Endothelial cell of umbilical vein (primary cell): ENCODE measurements at regions not wholly inside any gene's neighbourhood (a gene's known extent, or its start where the extent isn't known, plus 50 kb on each side); places are given as distances from the start of the nearest gene placed in this dataset.

Experiments
- BruUV-seq: library from RNA; stranded (reverse); fragments of 400-500 nt; replicated peaks from 2 replicates; lab custom pipeline; 2021; lab: Mats Ljungman, UMichigan
- CTCF ChIA-PET: fragments of 300-600, 350-600 bp; sonication (Branson Sonifier 250); formaldehyde crosslinking; loops from one replicate; lab custom pipeline; 2021; ENCODE audit warnings: antibody characterized with exemption, inconsistent platforms; lab: Charles Lee
- POLR2A ChIA-PET: fragments of 300-600, 350-600 bp; sonication (Branson Sonifier 250); formaldehyde crosslinking; loops from one replicate; lab custom pipeline; 2021; ENCODE audit warnings: antibody characterized with exemption, inconsistent platforms; lab: Charles Lee
- DNase-seq: peaks from one replicate; pipeline ENCODE4 v3.0.0-alpha.2; 2011; ENCODE audit warnings: low read depth, low spot score
- FAIRE-seq: peaks from 2 replicates; lab custom pipeline; 2011; peaks lifted over from hg19 to GRCh38; lab: Jason Lieb, UNC
- H2AFZ ChIP-seq: 2 replicates; pipeline ENCODE4 v1.6.0; 2012; ENCODE audit warnings: low read depth, low read length, control low read depth, inconsistent platforms
- H3K27ac ChIP-seq: 2 replicates; pipeline ENCODE4 v1.5.1; 2011; ENCODE audit warnings: low read depth, mild to moderate bottlenecking, control low read depth, low read length, moderate library complexity; ENCODE audit not compliant: insufficient read depth
- H3K27me3 ChIP-seq, 2 experiments: 2 replicates each; pipeline versions ENCODE4 v1.6.0 to v1.6.1; 2011; ENCODE audit warnings: low read length in 2 of 2, mixed read lengths in 1 of 2; ENCODE audit not compliant: control insufficient read depth in 2 of 2, insufficient read depth in 2 of 2
- H3K36me3 ChIP-seq, 2 experiments: 2 replicates in 1 of 2; 3 replicates in 1 of 2; pipeline ENCODE4 v1.5.1; 2011; ENCODE audit warnings: low read length in 2 of 2, mild to moderate bottlenecking in 1 of 2, moderate library complexity in 1 of 2; ENCODE audit not compliant: control insufficient read depth in 2 of 2, insufficient read depth in 2 of 2; ENCODE audit errors: extremely low read depth in 1 of 2
- H3K4me1 ChIP-seq: 3 replicates; pipeline ENCODE4 v1.5.1; 2011; ENCODE audit warnings: mild to moderate bottlenecking, low read length; ENCODE audit not compliant: control insufficient read depth, insufficient read depth; ENCODE audit errors: extremely low read depth
- H3K4me2 ChIP-seq: 2 replicates; pipeline ENCODE4 v1.6.1; 2011; ENCODE audit warnings: low read length, control low read depth, mixed read lengths; ENCODE audit not compliant: insufficient read depth
- H3K4me3 ChIP-seq, 3 experiments: fragments of 200-600 bp in 1 of 3; sonication (generic), shearing (Covaris generic) in 1 of 3; replicated peaks in 1 of 3; 2 replicates each; pipeline ENCODE4 v1.5.1; 2011 to 2016; ENCODE audit warnings: control low read depth in 3 of 3, low read length in 3 of 3, mild to moderate bottlenecking in 2 of 3, inconsistent platforms in 1 of 3, low read depth in 1 of 3, moderate library complexity in 1 of 3; ENCODE audit not compliant: insufficient read depth in 1 of 3
- H3K79me2 ChIP-seq: 2 replicates; pipeline ENCODE4 v1.6.0; 2012; ENCODE audit warnings: low read length, inconsistent platforms; ENCODE audit not compliant: control insufficient read depth, insufficient read depth
- H3K9ac ChIP-seq: replicated peaks from 2 replicates; pipeline ENCODE3; 2011; ENCODE audit warnings: low read length, control low read depth; ENCODE audit not compliant: insufficient read depth; ENCODE audit errors: extremely low read depth
- H3K9me1 ChIP-seq: replicated peaks from 3 replicates; pipeline ENCODE4 v1.6.0; 2011; ENCODE audit warnings: mild to moderate bottlenecking, low read length; ENCODE audit not compliant: control insufficient read depth, insufficient read depth; ENCODE audit errors: extremely low read depth
- H3K9me3 ChIP-seq: replicated peaks from 2 replicates; pipeline ENCODE4 v1.5.1; 2012; ENCODE audit warnings: low read length, inconsistent platforms; ENCODE audit not compliant: control insufficient read depth, insufficient read depth
- H4K20me1 ChIP-seq: replicated peaks from 2 replicates; pipeline ENCODE3; 2011; ENCODE audit warnings: mild to moderate bottlenecking, low read length; ENCODE audit not compliant: control insufficient read depth, insufficient read depth; ENCODE audit errors: extremely low read depth
- CTCF ChIP-seq, 2 donors: IDR thresholded peaks; 1 replicate in 1 of 2; 2 replicates in 1 of 2; pipeline ENCODE4 v1.5.1; 2011; ENCODE audit warnings: low read length in 2 of 2, mild to moderate bottlenecking in 2 of 2, moderate library complexity in 2 of 2, control low read depth in 1 of 2, inconsistent platforms in 1 of 2, low read depth in 1 of 2; ENCODE audit not compliant: insufficient read depth in 1 of 2; ENCODE audit errors: extremely low read depth in 1 of 2
- EZH2 ChIP-seq: IDR thresholded peaks from 2 replicates; pipeline ENCODE4 v1.6.1; 2012; ENCODE audit warnings: borderline replicate concordance, low read depth, mild to moderate bottlenecking, moderate library complexity, low read length, inconsistent platforms; ENCODE audit not compliant: severe bottlenecking
- FOS ChIP-seq: IDR thresholded peaks from 2 replicates; pipeline ENCODE4 v1.6.1; 2011; ENCODE audit warnings: mild to moderate bottlenecking, low read length, moderate library complexity, borderline replicate concordance; ENCODE audit not compliant: insufficient read depth
- GATA2 ChIP-seq: IDR thresholded peaks from 2 replicates; pipeline ENCODE4 v1.7.0; 2011; ENCODE audit warnings: low read depth, mild to moderate bottlenecking, moderate library complexity, mixed read lengths, low read length; ENCODE audit not compliant: insufficient read length, insufficient read depth
- JUN ChIP-seq: IDR thresholded peaks from 2 replicates; pipeline ENCODE4 v1.6.1; 2011; ENCODE audit warnings: borderline replicate concordance, low read depth; ENCODE audit not compliant: insufficient read length, insufficient read depth
- MAX ChIP-seq: IDR thresholded peaks from 2 replicates; pipeline ENCODE4 v1.6.1; 2011; ENCODE audit not compliant: insufficient read depth, insufficient read length
- MYC ChIP-seq: IDR thresholded peaks from one replicate; pipeline ENCODE4 v1.6.1; 2011; ENCODE audit warnings: mild to moderate bottlenecking, low read depth, low read length
- POLR2A ChIP-seq: IDR thresholded peaks from 2 replicates; pipeline ENCODE4 v1.6.1; 2012; ENCODE audit warnings: low read depth, mild to moderate bottlenecking, control low read depth, low read length
- POLR2AphosphoS5 ChIP-seq: IDR thresholded peaks from 2 replicates; pipeline ENCODE4 v1.6.1; 2012; ENCODE audit warnings: low read depth, mild to moderate bottlenecking, control low read depth, low read length, moderate library complexity; ENCODE audit not compliant: insufficient read depth
- dilution Hi-C: fragments of 300-500 bp; cut with MboI; formaldehyde crosslinking; loops from one replicate; pipeline ENCODE4 v1.15.0; 2019; ENCODE audit warnings: low sequenced_read_pairs; ENCODE audit not compliant: extremely low pct_ligation_motif_present
- intact Hi-C: fragments of 100-400 bp; cut with micrococcal nuclease; formaldehyde crosslinking; loops from one replicate; pipeline ENCODE4 v1.10.0; 2022

GRCh38 chr18:1522249-1522615, 617.6 kb downstream of the ADCYAP1 start:
- CTCF ChIA-PET = no interaction called here
- Histone ChIP-seq H3K9me3 (no peaks in the 10 kb centered on the region), H4K20me1 (no peaks in the 10 kb centered on the region), H3K79me2 (no peaks in the 10 kb centered on the region), H3K9me1 (no peaks in the 10 kb centered on the region), H2AFZ (no peak overlapping the region), H3K36me3 (no peaks in the 10 kb centered on the region), H3K4me2 (no peak overlapping the region), H3K27ac (no peak overlapping the region), H3K27me3 (no peaks in the 10 kb centered on the region), H3K4me1 (no peaks in the 10 kb centered on the region), H3K9ac (no peak overlapping the region), H3K4me3 (no peak overlapping the region)
- no TSS peak for BruUV-seq
- DNase-seq (no peak), FAIRE-seq (no peak)
- dilution Hi-C loops = no loop called here
- intact Hi-C loops = no loop called here
- no peak for TF ChIP-seq FOS
- TF ChIP-seq MAX = no peak
- TF ChIP-seq POLR2AphosphoS5 = no peak
- TF ChIP-seq MYC = no peak
- TF ChIP-seq CTCF (IDR thresholded peaks at IDR 0.05; ENCODE audit: extremely low read depth in 1 of 2, insufficient read depth in 1 of 2, low read depth in 1 of 2, low read length in 2 of 2) = no peak
- TF ChIP-seq JUN = no peak
- TF ChIP-seq POLR2A = no peak
- TF ChIP-seq EZH2 = no peak
- TF ChIP-seq GATA2 = no peak
- POLR2A ChIA-PET = no interaction called here
